ENCODE measurements at regions not wholly inside any gene's neighbourhood (a gene's known extent, or its start where the extent isn't known, plus 50 kb on each side); places are given as distances from the start of the nearest gene placed in this dataset.
"Not testable (repeated sequence)": the region's sequence is repeated elsewhere in the genome, so short reads cannot be mapped to it uniquely, and the experiment has no call there.

DNA sequence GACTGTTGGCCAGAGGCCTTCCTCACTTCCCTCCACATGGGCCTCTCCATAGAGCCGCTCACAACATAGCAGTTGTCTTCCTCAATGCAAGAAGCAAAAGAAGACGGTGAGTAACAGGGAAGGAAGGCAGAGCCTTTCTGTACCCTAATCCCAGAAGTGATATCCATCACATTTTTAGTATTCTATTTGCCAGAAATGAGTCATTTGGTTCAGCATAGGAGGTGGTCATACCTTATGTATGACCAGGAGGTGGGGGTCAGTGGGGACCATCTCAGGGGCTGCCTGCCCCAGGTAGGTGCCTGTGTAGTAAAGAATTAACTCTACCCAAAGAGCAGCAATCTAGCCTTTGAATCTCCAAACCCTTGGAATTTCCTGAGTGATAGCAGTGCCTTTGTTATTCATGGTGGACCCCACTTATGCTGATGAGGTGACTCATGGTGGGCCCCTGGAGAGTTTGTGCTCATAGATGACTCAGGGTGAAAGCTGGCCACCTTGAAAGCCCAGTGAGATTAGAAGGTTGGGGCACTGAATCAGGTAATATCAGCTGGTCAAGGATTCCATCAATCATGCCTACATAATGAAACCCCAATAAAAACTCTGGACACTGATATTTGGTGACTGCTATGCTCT lies 323.9 kb upstream of the IGF1R start:
- Mint-ChIP-seq H3K36me3 (ENCODE audit: low read depth) (no peaks in the 10 kb centered on the region), H3K27ac (no peak overlapping the region), H3K27me3 (no peaks in the 10 kb centered on the region), H3K4me1 (no peaks in the 10 kb centered on the region), H3K9me3 (no peaks in the 10 kb centered on the region), H3K4me3 (no peak overlapping the region)
- ChIA-PET CTCF (interaction anchor here (1.5 kb wide), 1 partner anchor 13 kb away, joined by 3 read pairs; no protein-coding TSS in a partner anchor), POLR2A (no interaction called here)
- no peak for DNase-seq

DNA sequence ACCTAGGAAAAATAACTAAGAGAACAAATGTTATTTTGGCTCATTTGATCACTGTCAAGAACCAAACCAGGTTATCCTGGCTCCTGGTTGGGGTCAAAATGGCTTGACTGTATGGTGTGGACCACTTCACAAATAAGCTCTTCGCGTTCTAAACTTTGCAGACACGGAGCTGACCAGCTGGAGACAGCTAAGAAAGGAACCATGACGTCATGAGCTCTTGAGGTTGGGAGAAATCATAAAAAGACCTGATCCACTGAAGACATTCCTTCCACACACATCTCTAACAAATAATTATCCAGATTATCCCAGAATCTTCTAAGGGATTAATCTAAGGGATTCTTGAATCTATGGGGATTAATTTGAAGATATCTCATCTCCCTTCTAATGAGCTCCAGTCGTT lies 321.5 kb upstream of the IGF1R start:
- H3K27me3 Mint-ChIP-seq = no peaks in the 10 kb centered on the region
- H3K27ac Mint-ChIP-seq = no peak overlapping the region
- H3K36me3 Mint-ChIP-seq (ENCODE audit: low read depth) = no peaks in the 10 kb centered on the region
- no peaks in the 10 kb centered on the region for H3K9me3 Mint-ChIP-seq
- ChIA-PET CTCF (no interaction called here), POLR2A (no interaction called here)
- no peak for DNase-seq
- no peaks in the 10 kb centered on the region for H3K4me1 Mint-ChIP-seq
- H3K4me3 Mint-ChIP-seq = no peak overlapping the region

DNA sequence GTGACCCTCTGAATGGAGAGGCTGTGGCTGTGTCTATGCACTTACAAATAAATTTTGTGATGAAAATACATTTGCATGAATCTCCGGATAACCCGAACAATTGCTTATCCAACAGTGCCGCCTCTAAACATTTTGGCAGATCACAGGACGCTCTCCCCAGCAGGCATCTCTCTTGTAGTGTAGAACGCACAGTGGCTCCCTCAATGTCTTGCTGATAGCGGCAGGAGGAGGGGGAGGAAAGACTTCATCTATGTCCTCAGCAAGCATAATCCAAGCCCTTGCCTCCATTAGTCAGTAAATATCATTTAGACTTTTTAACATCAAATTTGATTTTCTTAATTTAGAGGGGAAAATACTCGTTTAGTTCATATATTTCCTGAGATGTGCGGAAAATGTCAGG lies 318.1 kb upstream of the IGF1R start:
- H3K4me1 Mint-ChIP-seq = no peaks in the 10 kb centered on the region

DNA sequence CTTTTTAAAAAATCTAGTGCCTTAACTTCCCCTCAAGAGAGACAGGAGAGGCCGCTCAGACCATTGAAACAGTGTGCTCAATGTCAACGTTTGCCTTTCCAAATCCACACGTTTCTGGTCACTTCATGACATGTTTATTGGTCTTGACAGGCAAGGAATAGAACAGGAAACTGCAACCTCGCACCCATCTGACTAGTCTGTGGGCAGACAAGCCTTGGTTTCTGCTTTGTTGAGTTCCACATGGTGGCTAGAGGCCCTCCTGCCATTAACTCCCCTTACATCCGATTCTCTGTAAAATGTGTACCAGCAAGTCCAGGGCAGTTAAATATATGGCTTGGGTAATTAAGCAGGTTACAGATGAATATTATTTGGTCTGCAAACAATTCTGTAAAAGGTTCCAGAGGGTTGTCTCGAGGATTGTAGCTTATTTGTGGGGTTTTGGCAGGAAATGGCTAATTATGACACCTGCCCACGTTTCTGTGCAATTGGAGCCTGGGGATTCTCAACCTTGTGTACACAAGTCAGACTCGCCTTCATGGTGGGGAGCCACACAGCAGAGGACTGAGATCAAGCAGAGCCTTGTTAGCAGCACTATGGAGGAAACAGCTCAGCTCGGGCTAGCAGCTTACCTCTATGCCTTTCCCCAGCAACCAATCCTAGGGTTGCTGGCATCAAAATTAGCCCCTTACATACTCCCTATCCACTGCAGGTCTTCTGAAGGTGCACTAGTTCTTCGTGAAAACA lies 317.5 kb upstream of the IGF1R start:
- H3K4me3 Mint-ChIP-seq = no peak overlapping the region
- H3K27me3 Mint-ChIP-seq = no peaks in the 10 kb centered on the region
- no peak overlapping the region for H3K27ac Mint-ChIP-seq
- H3K36me3 Mint-ChIP-seq (ENCODE audit: low read depth) = no peaks in the 10 kb centered on the region
- POLR2A ChIA-PET = no interaction called here
- CTCF ChIA-PET = no interaction called here
- no peak for DNase-seq
- no peaks in the 10 kb centered on the region for H3K4me1 Mint-ChIP-seq
- no peaks in the 10 kb centered on the region for H3K9me3 Mint-ChIP-seq

More for the DNA sequence above, 318.1 kb upstream of the IGF1R start:
- CTCF ChIA-PET = no interaction called here
- Mint-ChIP-seq H3K36me3 (ENCODE audit: low read depth) (no peaks in the 10 kb centered on the region), H3K4me3 (no peak overlapping the region), H3K9me3 (no peaks in the 10 kb centered on the region), H3K27me3 (no peaks in the 10 kb centered on the region), H3K27ac (no peak overlapping the region)
- DNase-seq = no peak
- POLR2A ChIA-PET = no interaction called here

DNA sequence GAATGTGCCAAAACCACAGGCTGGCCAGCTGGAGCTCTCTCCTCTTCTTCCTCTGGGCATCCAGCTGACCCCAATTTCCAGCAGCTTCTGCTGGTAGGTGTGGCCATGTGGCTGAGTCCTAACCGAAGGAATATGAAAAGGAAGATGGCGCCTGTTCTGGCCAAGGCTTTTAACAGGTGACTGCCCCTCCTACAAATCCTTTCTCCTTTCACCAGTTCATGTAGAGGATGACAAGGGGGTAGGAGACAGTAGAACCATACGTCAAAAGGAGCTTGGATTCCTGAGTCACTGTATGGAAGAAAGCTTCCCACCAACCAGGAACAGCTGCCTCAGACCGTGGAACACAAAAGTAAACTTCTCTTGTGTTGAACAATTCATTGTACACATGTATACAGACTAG lies 316.7 kb upstream of the IGF1R start:
- Mint-ChIP-seq H3K27me3 (no peaks in the 10 kb centered on the region), H3K36me3 (ENCODE audit: low read depth) (no peaks in the 10 kb centered on the region), H3K4me3 (no peak overlapping the region), H3K4me1 (no peaks in the 10 kb centered on the region), H3K27ac (no peak overlapping the region), H3K9me3 (no peaks in the 10 kb centered on the region)
- ChIA-PET POLR2A (no interaction called here), CTCF (no interaction called here)
- no peak for DNase-seq

DNA sequence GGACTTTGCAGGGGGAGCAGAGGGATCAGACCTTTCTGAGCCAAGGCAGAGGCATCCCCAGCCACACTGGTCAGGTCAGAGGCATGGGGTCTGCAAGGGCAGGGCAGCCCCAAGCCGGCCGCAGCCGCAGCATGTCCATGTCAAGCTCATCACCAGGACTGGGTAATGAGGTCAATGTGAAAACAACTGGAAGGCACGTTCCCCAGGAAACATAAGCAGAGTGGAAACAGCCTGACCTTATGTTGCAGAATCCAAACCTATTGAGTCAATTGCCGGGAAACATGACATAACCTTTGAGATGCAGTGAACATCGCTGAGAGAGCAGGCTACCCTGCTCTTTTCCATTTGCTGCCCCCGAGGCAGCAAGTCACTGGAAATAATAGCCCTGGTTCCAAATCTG lies 315.1 kb upstream of the IGF1R start:
- ChIA-PET CTCF (no interaction called here), POLR2A (no interaction called here)
- Mint-ChIP-seq H3K27ac (no peak overlapping the region), H3K4me1 (no peaks in the 10 kb centered on the region), H3K27me3 (no peaks in the 10 kb centered on the region), H3K4me3 (no peak overlapping the region), H3K9me3 (no peaks in the 10 kb centered on the region), H3K36me3 (ENCODE audit: low read depth) (no peaks in the 10 kb centered on the region)
- no peak for DNase-seq

DNA sequence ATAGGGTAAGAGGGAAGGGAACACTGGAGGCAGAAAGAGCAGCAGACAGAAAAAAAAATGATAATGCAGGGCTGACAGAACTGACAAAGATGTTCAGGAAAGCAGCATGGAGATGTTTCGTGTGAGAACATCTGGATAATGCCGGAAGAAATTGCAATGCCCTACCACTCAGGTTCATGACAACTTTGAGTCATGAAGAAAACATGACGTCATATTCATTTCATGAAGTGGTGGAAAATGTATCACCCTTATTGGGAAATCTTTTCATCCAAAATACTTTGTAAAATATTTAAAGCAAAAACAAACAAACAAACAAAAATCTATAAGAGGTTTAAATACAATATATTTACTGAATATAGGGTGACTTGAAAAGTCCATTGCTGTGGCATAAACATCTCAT lies 305.4 kb upstream of the IGF1R start:
- Mint-ChIP-seq H3K36me3 (ENCODE audit: low read depth) (no peaks in the 10 kb centered on the region), H3K9me3 (no peaks in the 10 kb centered on the region), H3K27ac (no peak overlapping the region), H3K4me3 (no peak overlapping the region), H3K4me1 (no peaks in the 10 kb centered on the region), H3K27me3 (no peaks in the 10 kb centered on the region)
- ChIA-PET POLR2A (no interaction called here), CTCF (no interaction called here)
- no peak for DNase-seq

DNA sequence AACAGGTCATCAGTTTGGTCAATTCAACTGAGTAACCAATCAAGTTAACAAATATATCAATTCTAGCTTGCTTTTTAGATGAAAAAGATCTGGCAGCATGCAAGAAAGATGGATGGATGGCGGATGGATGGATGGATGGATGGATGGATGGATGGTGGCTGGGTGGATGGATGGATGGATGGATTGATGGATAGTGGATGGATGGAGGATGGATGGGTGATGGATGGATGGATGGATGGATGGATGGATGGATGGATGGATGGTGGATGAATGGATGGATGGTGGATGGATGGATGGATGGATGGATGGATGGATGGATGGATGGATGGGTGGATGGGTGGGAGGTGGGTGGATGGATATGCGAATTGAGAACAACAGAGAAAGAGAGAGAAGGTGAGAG lies 303.7 kb upstream of the IGF1R start:
- CTCF ChIA-PET = no interaction called here
- Mint-ChIP-seq H3K9me3 (no peaks in the 10 kb centered on the region), H3K4me3 (no peak overlapping the region), H3K27ac (no peak overlapping the region), H3K4me1 (no peaks in the 10 kb centered on the region), H3K27me3 (no peaks in the 10 kb centered on the region), H3K36me3 (ENCODE audit: low read depth) (no peaks in the 10 kb centered on the region)
- no peak for DNase-seq
- POLR2A ChIA-PET = no interaction called here

DNA sequence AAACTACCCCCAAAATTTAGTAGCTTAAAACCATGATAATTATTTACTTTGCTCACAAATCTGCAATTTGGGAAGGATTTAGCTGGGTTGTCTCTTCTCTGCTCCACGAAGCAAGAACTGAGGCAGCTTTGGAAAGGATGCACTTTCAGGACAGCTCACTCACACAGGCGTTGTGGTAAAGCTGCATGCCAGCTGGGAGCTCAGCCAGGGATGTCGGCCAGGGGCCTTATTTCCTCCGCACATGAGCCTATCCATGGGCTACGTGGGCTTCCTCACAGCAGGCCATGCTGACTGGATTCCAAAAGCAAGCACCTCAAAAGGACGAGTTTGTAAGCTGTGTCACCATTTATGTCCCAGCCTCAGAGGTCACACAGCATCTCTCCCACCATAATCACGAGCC lies 301.3 kb upstream of the IGF1R start:
- no peak for DNase-seq
- H3K4me3 Mint-ChIP-seq = no peak overlapping the region
- H3K27ac Mint-ChIP-seq = no peak overlapping the region
- H3K4me1 Mint-ChIP-seq = no peaks in the 10 kb centered on the region
- CTCF ChIA-PET = no interaction called here
- H3K36me3 Mint-ChIP-seq (ENCODE audit: low read depth) = no peaks in the 10 kb centered on the region
- no peaks in the 10 kb centered on the region for H3K9me3 Mint-ChIP-seq
- no peaks in the 10 kb centered on the region for H3K27me3 Mint-ChIP-seq
- POLR2A ChIA-PET = no interaction called here

DNA sequence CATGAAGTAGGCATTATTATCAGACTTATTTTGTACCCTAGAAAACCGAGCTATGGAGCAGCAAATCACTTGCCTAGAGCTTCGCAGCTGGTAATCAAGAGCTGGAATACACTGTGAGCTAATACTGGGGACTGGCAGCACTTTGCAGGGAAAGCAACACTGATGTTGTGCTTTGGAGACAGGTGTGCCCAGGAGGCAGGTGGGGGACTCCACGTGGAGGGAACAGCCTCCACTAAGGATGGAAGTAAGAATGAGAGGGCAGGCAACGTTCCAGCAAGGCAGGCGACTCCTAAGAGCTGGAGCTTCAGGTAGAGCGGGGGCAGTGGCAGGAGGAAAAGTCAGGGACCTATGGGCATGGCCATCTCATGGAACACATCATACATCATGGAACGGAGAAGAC lies 300.5 kb upstream of the IGF1R start:
- no peak overlapping the region for H3K27ac Mint-ChIP-seq
- CTCF ChIA-PET = no interaction called here
- H3K4me1 Mint-ChIP-seq = no peaks in the 10 kb centered on the region
- POLR2A ChIA-PET = no interaction called here
- no peaks in the 10 kb centered on the region for H3K27me3 Mint-ChIP-seq
- no peaks in the 10 kb centered on the region for H3K9me3 Mint-ChIP-seq
- H3K4me3 Mint-ChIP-seq = no peak overlapping the region
- DNase-seq = no peak
- H3K36me3 Mint-ChIP-seq (ENCODE audit: low read depth) = no peaks in the 10 kb centered on the region

DNA sequence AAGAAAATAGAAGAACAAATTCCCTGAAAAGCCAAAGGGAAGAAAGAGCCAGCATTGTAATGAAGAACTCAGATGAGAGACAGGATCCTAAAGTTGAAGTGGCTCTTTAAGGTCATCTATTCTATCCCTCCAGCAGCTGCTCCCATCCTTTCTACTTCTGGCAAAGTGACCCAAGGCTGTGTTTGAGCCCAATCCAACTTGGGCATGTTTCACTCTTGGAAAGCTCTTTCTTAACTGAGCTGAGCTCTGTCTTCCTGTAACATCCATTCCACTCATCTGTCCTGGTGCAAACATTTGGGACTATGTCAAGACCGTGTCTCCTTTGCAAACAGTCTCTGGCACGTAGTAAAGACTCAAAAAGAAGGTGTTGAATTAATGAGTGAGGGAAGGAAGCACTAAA lies 298.1 kb upstream of the IGF1R start:
- DNase-seq = no peak
- H3K4me1 Mint-ChIP-seq = no peaks in the 10 kb centered on the region
- no peaks in the 10 kb centered on the region for H3K36me3 Mint-ChIP-seq (ENCODE audit: low read depth)
- no peak overlapping the region for H3K4me3 Mint-ChIP-seq
- no peak overlapping the region for H3K27ac Mint-ChIP-seq
- ChIA-PET CTCF (no interaction called here), POLR2A (no interaction called here)
- no peaks in the 10 kb centered on the region for H3K27me3 Mint-ChIP-seq
- no peaks in the 10 kb centered on the region for H3K9me3 Mint-ChIP-seq

DNA sequence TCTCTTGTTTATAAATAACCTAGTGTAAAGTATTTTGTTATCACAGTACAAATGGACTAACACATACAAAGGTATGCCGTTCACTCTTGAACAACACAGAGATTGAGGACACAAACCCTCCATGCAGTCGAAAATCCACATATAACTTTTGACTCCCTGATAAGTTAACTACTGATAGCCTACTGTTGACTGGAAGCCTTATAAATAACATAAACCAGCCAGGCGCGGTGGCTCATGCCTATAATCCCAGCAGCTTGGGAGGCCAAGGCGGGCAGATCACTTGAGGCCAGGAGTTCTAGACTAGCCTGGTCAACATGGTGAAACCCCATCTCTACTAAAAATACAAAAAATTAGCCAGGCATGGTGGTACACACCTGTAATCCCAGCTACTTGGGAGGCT lies 290.1 kb upstream of the IGF1R start:
- CTCF ChIA-PET; H3K27me3 Mint-ChIP-seq; POLR2A ChIA-PET; H3K36me3 Mint-ChIP-seq (ENCODE audit: low read depth); H3K4me3 Mint-ChIP-seq; H3K9me3 Mint-ChIP-seq; H3K4me1 Mint-ChIP-seq; DNase-seq; H3K27ac Mint-ChIP-seq: not testable (repeated sequence)

DNA sequence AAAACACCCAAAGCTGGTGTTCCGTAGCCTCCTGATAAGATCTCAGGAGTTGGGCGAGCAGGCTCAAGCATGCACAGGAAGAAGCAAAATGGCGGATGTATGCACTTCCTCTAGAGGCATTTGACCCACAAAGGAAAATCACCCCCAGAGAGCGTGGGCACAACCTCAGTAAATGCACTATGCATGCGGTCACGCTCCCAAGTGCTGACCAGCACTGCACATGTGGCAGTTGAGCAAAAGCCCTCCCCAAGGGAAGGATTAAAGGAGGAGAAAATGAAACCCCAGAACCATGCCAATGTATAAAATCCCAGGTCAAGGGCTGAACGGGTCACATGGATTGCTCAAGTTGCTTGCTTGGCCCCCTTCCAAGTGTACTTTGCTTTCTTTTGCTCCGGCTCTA lies 289.4 kb upstream of the IGF1R start:
- Mint-ChIP-seq H3K27ac (no peak overlapping the region), H3K27me3 (no peaks in the 10 kb centered on the region), H3K4me3 (no peak overlapping the region)

DNA sequence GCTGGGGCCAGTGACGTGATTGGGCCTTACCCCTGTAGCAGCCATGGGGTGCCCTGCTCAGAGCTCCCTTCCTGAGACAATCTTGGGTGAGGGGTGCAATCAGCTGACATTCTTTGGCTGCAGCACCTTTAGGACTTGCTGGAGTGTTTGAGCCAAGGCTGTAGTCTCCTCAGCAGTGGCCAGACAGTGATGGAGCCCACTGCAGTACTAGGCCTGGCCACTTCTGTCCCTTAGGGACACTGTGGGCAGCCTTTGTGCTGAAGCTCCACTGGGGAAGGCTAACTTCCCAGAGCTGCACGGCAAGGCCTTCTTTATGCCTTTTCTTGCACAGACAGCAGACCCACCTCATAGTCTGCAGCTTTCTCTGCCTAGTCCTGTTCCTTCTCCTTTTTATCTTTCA lies 284.9 kb upstream of the IGF1R start:
- Mint-ChIP-seq H3K9me3 (no peaks in the 10 kb centered on the region), H3K27ac (no peak overlapping the region), H3K4me3 (no peak overlapping the region), H3K4me1 (no peaks in the 10 kb centered on the region), H3K36me3 (ENCODE audit: low read depth) (no peaks in the 10 kb centered on the region), H3K27me3 (no peaks in the 10 kb centered on the region)
- no peak for DNase-seq
- POLR2A ChIA-PET = no interaction called here
- CTCF ChIA-PET = no interaction called here

More for the DNA sequence above, 289.4 kb upstream of the IGF1R start:
- POLR2A ChIA-PET = no interaction called here
- Mint-ChIP-seq H3K4me1 (no peaks in the 10 kb centered on the region), H3K36me3 (ENCODE audit: low read depth) (no peaks in the 10 kb centered on the region), H3K9me3 (peaks cover 3% of the 10 kb centered on the region)
- CTCF ChIA-PET = no interaction called here
- no peak for DNase-seq
